Smooth muscle cell (in vitro differentiated cells): ENCODE measurements at regions not wholly inside any gene's neighbourhood (a gene's known extent, or its start where the extent isn't known, plus 50 kb on each side); places are given as distances from the start of the nearest gene placed in this dataset.

Experiments used
- DNase-seq: peaks from one replicate; lab custom pipeline; 2025; ENCODE audit not compliant: unreplicated experiment; lab: John Stamatoyannopoulos, UW
- H2AFZ ChIP-seq: fragments of 200-600 bp; sonication (generic); 2 replicates; pipeline ENCODE4 v1.6.0; 2016; ENCODE audit warnings: antibody characterized with exemption, low read depth, mild to moderate bottlenecking
- H3F3A ChIP-seq: fragments of 200-600 bp; sonication (generic); 2 replicates; pipeline ENCODE4 v1.6.0; 2017; ENCODE audit warnings: antibody characterized with exemption, low read depth
- H3K27ac ChIP-seq: fragments of 200-600 bp; sonication (generic); 2 replicates; pipeline ENCODE4 v1.5.1; 2016; ENCODE audit warnings: low read depth, mild to moderate bottlenecking
- H3K27me3 ChIP-seq: fragments of 200-600 bp; sonication (generic); 2 replicates; pipeline ENCODE4 v1.6.1; 2016; ENCODE audit warnings: low read depth, mild to moderate bottlenecking
- H3K36me3 ChIP-seq: fragments of 200-600 bp; sonication (generic); 2 replicates; pipeline ENCODE4 v1.5.1; 2016; ENCODE audit warnings: low read depth
- H3K4me1 ChIP-seq: fragments of 200-600 bp; sonication (generic); 2 replicates; pipeline ENCODE4 v1.5.1; 2016; ENCODE audit warnings: low read depth
- H3K4me2 ChIP-seq: fragments of 200-600 bp; sonication (generic); 2 replicates; pipeline ENCODE4 v1.6.0; 2016; ENCODE audit warnings: mild to moderate bottlenecking
- H3K4me3 ChIP-seq: fragments of 200-600 bp; sonication (generic); 2 replicates; pipeline ENCODE4 v1.5.1; 2016; ENCODE audit warnings: mild to moderate bottlenecking
- H3K79me2 ChIP-seq: fragments of 200-600 bp; sonication (generic); 2 replicates; pipeline ENCODE4 v1.6.0; 2016; ENCODE audit warnings: low read depth, mild to moderate bottlenecking
- H3K9ac ChIP-seq: fragments of 200-600 bp; sonication (generic); 2 replicates; pipeline ENCODE4 v1.6.0; 2016; ENCODE audit warnings: low read depth
- H3K9me3 ChIP-seq: fragments of 200-600 bp; sonication (generic); replicated peaks from 2 replicates; pipeline ENCODE4 v1.5.1; 2016; ENCODE audit warnings: low read depth
- H4K20me1 ChIP-seq: fragments of 200-600 bp; sonication (generic); 2 replicates; pipeline ENCODE4 v1.6.0; 2016; ENCODE audit warnings: low read depth
- CTCF ChIP-seq: fragments of 200-600 bp; sonication (generic); IDR thresholded peaks from 2 replicates; pipeline ENCODE4 v1.5.1; 2017; ENCODE audit warnings: borderline replicate concordance, mild to moderate bottlenecking, antibody characterized with exemption; ENCODE audit not compliant: insufficient read depth, poor library complexity, severe bottlenecking
- WGBS: methylation state at CpG from one replicate; pipeline ENCODE4 v1.1.7; 2016; ENCODE audit warnings: low lambda C conversion rate; 5-methylcytosine and 5-hydroxymethylcytosine counted together

GRCh38 chr5:135271533-135272310 is 127.3 kb downstream of the MACROH2A1 start:
- no peak overlapping the region for H3K9ac ChIP-seq
- TF ChIP-seq CTCF: no peak
- H3K79me2 ChIP-seq: no peaks in the 10 kb centered on the region
- peak overlapping the region; percentile 57 for H3K4me2 ChIP-seq
- peaks cover 18% of the 10 kb centered on the region for H3K4me1 ChIP-seq
- H3F3A ChIP-seq: peaks cover 13% of the 10 kb centered on the region
- no peak overlapping the region for H2AFZ ChIP-seq
- H3K36me3 ChIP-seq: no peaks in the 10 kb centered on the region
- no peaks in the 10 kb centered on the region for H3K27me3 ChIP-seq
- H3K27ac ChIP-seq: peak overlapping the region; percentile 94
- no peaks in the 10 kb centered on the region for H4K20me1 ChIP-seq
- H3K9me3 ChIP-seq: no peaks in the 10 kb centered on the region
- DNase-seq: no peak
- H3K4me3 ChIP-seq: no peak overlapping the region
- WGBS: 10% methylated on average over 14 of the region's 14 CpGs

GRCh38 chr5:135269931-135270421 is 129.1 kb downstream of the MACROH2A1 start:
- Histone ChIP-seq H3K9ac (peak overlapping the region; percentile 80), H3K27me3 (no peaks in the 10 kb centered on the region), H3K27ac (peak overlapping the region; percentile 94), H2AFZ (no peak overlapping the region), H3K4me2 (peak overlapping the region; percentile 73), H3F3A (peaks cover 10% of the 10 kb centered on the region), H3K79me2 (no peaks in the 10 kb centered on the region), H4K20me1 (no peaks in the 10 kb centered on the region), H3K4me1 (peaks cover 24% of the 10 kb centered on the region), H3K36me3 (no peaks in the 10 kb centered on the region), H3K4me3 (no peak overlapping the region), H3K9me3 (no peaks in the 10 kb centered on the region)
- TF ChIP-seq CTCF: no peak
- DNase-seq: no peak
- WGBS: 5% methylated on average over 7 of the region's 7 CpGs

- Histone ChIP-seq H3K79me2 (no peaks in the 10 kb centered on the region), H3K4me2 (peak overlapping the region; percentile 73), H3K27me3 (no peaks in the 10 kb centered on the region), H4K20me1 (no peaks in the 10 kb centered on the region), H3K9me3 (no peaks in the 10 kb centered on the region), H3K4me1 (peaks cover 28% of the 10 kb centered on the region), H3K36me3 (no peaks in the 10 kb centered on the region), H3K9ac (peak overlapping the region; percentile 80), H3K4me3 (no peak overlapping the region), H2AFZ (peak overlapping the region; percentile 33), H3F3A (peaks cover 8% of the 10 kb centered on the region), H3K27ac (peak overlapping the region; percentile 94)
- 32% methylated on average over 2 of the region's 2 CpGs for WGBS
- no peak for DNase-seq
- no peak for TF ChIP-seq CTCF
Measured at GRCh38 chr5:135269199-135269598, 129.8 kb downstream of the MACROH2A1 start.
